ENCODE measurements at regions not wholly inside any gene's neighbourhood (a gene's known extent, or its start where the extent isn't known, plus 50 kb on each side); places are given as distances from the start of the nearest gene placed in this dataset.

DNA sequence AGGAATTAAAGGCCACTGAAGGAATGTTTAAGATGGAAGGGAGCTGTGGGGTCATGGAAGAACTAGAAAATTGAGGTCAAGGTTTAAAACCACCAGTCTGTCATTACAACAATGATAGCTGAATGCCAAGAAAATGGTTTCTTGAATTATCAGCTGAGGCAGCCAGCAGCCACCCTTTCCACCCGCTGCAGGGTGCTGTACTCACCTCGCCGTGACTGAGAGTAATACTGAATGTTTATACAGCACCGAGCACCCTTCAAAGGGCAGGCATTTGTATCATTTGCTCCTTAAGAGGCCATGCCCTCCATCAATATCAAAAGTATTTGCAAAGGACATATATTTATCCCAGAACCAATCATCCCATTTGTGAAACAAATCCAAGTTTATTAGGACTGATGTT lies 402.8 kb downstream of the VPS13C start:
- Histone ChIP-seq H3K79me2 (no peaks in the 10 kb centered on the region), H3K4me3 (ENCODE audit: low read depth, low read length) (no peak overlapping the region), H3K36me3 (ENCODE audit: control insufficient read depth, insufficient read depth, low read length) (no peaks in the 10 kb centered on the region), H3K9ac (no peak overlapping the region), H3K4me2 (ENCODE audit: low read length) (no peak overlapping the region), H2AFZ (no peak overlapping the region), H3K4me1 (no peaks in the 10 kb centered on the region), H3K9me3 (ENCODE audit: control insufficient read depth, low read length) (no peaks in the 10 kb centered on the region), H3K27me3 (ENCODE audit: control insufficient read depth, insufficient read depth, low read length) (no peaks in the 10 kb centered on the region), H3K27ac (no peak overlapping the region)
- TF ChIP-seq, protein P1, sequence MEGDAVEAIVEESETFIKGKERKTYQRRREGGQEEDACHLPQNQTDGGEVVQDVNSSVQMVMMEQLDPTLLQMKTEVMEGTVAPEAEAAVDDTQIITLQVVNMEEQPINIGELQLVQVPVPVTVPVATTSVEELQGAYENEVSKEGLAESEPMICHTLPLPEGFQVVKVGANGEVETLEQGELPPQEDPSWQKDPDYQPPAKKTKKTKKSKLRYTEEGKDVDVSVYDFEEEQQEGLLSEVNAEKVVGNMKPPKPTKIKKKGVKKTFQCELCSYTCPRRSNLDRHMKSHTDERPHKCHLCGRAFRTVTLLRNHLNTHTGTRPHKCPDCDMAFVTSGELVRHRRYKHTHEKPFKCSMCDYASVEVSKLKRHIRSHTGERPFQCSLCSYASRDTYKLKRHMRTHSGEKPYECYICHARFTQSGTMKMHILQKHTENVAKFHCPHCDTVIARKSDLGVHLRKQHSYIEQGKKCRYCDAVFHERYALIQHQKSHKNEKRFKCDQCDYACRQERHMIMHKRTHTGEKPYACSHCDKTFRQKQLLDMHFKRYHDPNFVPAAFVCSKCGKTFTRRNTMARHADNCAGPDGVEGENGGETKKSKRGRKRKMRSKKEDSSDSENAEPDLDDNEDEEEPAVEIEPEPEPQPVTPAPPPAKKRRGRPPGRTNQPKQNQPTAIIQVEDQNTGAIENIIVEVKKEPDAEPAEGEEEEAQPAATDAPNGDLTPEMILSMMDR (IDR thresholded peaks at IDR 0.05): no peak

DNA sequence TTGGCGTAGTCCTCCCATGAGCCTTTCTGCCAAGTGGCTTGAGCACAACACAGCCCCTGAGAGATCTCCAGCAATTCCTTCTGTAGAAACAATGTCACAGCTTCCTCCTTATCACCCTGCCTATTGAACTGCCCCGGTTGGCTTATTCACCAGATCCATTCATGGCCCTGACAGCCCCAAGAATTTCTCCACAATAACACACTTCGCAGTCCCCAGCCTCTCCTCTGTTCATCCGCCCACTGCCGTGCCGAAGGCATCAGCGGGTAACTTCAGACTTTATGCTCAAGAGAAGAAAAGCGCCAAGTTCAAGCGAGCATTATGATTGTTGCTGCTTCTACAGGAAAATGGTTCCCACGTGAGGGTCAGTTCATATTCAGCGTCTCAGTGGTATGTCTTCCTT lies 403.9 kb downstream of the VPS13C start:
- no peaks in the 10 kb centered on the region for H3K79me2 ChIP-seq
- no peak overlapping the region for H2AFZ ChIP-seq
- no peaks in the 10 kb centered on the region for H3K4me1 ChIP-seq
- no peaks in the 10 kb centered on the region for H3K36me3 ChIP-seq (ENCODE audit: control insufficient read depth, insufficient read depth, low read length)
- no peak overlapping the region for H3K4me2 ChIP-seq (ENCODE audit: low read length)
- no peak overlapping the region for H3K27ac ChIP-seq
- H3K4me3 ChIP-seq (ENCODE audit: low read depth, low read length): no peak overlapping the region
- no peak overlapping the region for H3K9ac ChIP-seq
- H3K27me3 ChIP-seq (ENCODE audit: control insufficient read depth, insufficient read depth, low read length): no peaks in the 10 kb centered on the region
- H3K9me3 ChIP-seq (ENCODE audit: control insufficient read depth, low read length): no peaks in the 10 kb centered on the region
- TF ChIP-seq, protein P1 (IDR thresholded peaks at IDR 0.05): no peak

- no peak overlapping the region for H3K4me3 ChIP-seq (ENCODE audit: low read depth, low read length)
- H3K9me3 ChIP-seq (ENCODE audit: control insufficient read depth, low read length): no peaks in the 10 kb centered on the region
- H3K4me2 ChIP-seq (ENCODE audit: low read length): no peak overlapping the region
- H3K9ac ChIP-seq: no peak overlapping the region
- H2AFZ ChIP-seq: no peak overlapping the region
- no peaks in the 10 kb centered on the region for H3K4me1 ChIP-seq
- H3K27me3 ChIP-seq (ENCODE audit: control insufficient read depth, insufficient read depth, low read length): no peaks in the 10 kb centered on the region
- TF ChIP-seq, protein P1 (IDR thresholded peaks at IDR 0.05): no peak
- no peaks in the 10 kb centered on the region for H3K36me3 ChIP-seq (ENCODE audit: control insufficient read depth, insufficient read depth, low read length)
- no peak overlapping the region for H3K27ac ChIP-seq
- no peaks in the 10 kb centered on the region for H3K79me2 ChIP-seq
Observed at GRCh38 chr15:61655881-61656280, 404.4 kb downstream of the VPS13C start.

- Histone ChIP-seq H3K4me3 (ENCODE audit: low read depth, low read length) (no peak overlapping the region), H3K4me1 (no peaks in the 10 kb centered on the region), H3K9ac (no peak overlapping the region), H3K9me3 (ENCODE audit: control insufficient read depth, low read length) (no peaks in the 10 kb centered on the region), H3K79me2 (no peaks in the 10 kb centered on the region), H3K27me3 (ENCODE audit: control insufficient read depth, insufficient read depth, low read length) (no peaks in the 10 kb centered on the region), H3K4me2 (ENCODE audit: low read length) (no peak overlapping the region), H3K27ac (no peak overlapping the region), H2AFZ (no peak overlapping the region), H3K36me3 (ENCODE audit: control insufficient read depth, insufficient read depth, low read length) (no peaks in the 10 kb centered on the region)
- TF ChIP-seq, protein P1 (IDR thresholded peaks at IDR 0.05): no peak
Observed at GRCh38 chr15:61654918-61655317, 405.3 kb downstream of the VPS13C start.

DNA sequence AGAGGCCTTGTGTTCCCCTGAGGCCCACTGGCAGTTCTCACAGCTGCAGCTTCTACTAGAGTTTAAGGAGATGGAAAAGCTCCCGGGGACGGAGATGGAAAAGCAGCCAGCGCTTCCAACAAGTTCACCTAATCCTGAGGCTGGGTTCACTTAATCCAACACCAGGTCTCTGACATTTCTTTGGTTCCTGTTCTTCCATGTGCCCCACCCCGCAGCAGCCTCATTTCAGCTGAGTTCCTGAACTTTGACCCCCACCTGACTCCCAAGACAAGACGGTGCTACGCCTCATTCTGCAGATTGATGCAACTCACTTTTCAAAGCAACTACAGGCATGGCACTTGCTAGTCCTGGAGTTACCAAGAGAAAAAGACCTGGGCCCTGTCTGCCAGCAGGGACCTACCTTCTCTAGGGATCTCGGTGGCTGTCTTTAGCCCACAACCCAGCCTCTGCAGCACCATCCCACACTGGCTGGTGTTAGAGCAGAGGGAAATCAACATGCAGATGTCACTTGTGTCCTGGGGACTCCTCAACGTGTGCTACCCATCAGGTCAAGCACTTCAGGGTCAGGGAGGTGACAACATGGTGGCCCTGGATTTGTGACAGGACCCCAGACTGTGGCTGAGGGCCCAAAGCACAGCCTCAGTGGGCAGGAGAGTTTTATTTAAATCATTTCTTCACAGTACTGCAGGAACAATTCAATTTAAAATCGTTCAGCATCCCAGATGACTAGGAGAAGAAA lies 406.1 kb downstream of the VPS13C start:
- no peak overlapping the region for H3K4me2 ChIP-seq (ENCODE audit: low read length)
- no peak overlapping the region for H2AFZ ChIP-seq
- H3K27ac ChIP-seq: no peak overlapping the region
- TF ChIP-seq, protein P1 (IDR thresholded peaks at IDR 0.05): no peak
- H3K4me3 ChIP-seq (ENCODE audit: low read depth, low read length): no peak overlapping the region
- no peaks in the 10 kb centered on the region for H3K4me1 ChIP-seq
- no peaks in the 10 kb centered on the region for H3K79me2 ChIP-seq
- no peaks in the 10 kb centered on the region for H3K27me3 ChIP-seq (ENCODE audit: control insufficient read depth, insufficient read depth, low read length)
- no peaks in the 10 kb centered on the region for H3K9me3 ChIP-seq (ENCODE audit: control insufficient read depth, low read length)
- no peak overlapping the region for H3K9ac ChIP-seq
- H3K36me3 ChIP-seq (ENCODE audit: control insufficient read depth, insufficient read depth, low read length): no peaks in the 10 kb centered on the region
